Progenitor cell of endocrine pancreas (in vitro differentiated cells): ENCODE measurements at regions not wholly inside any gene's neighbourhood (a gene's known extent, or its start where the extent isn't known, plus 50 kb on each side); places are given as distances from the start of the nearest gene placed in this dataset.

ENCODE experiments used
- DNase-seq: peaks from one replicate; pipeline ENCODE4 v3.0.0; 2021; ENCODE audit warnings: low spot score; ENCODE audit not compliant: unreplicated experiment
- H3K27ac Mint-ChIP-seq: 2 replicates; pipeline ENCODE4 v1.8.0; 2021; ENCODE audit warnings: mild to moderate bottlenecking, moderate library complexity, mixed read lengths
- H3K27me3 Mint-ChIP-seq: 2 replicates; pipeline ENCODE4 v1.8.0; 2021; ENCODE audit warnings: mixed read lengths
- H3K36me3 Mint-ChIP-seq: 2 replicates; pipeline ENCODE4 v1.8.0; 2022; ENCODE audit warnings: mixed read lengths; ENCODE audit not compliant: insufficient read depth
- H3K4me1 Mint-ChIP-seq: 2 replicates; pipeline ENCODE4 v1.8.0; 2021; ENCODE audit warnings: low read depth, mixed read lengths
- H3K4me3 Mint-ChIP-seq: 2 replicates; pipeline ENCODE4 v1.8.0; 2021; ENCODE audit warnings: low read depth, mild to moderate bottlenecking, moderate library complexity, mixed read lengths
- H3K9me3 Mint-ChIP-seq: 2 replicates; pipeline ENCODE4 v1.8.0; 2021; ENCODE audit warnings: low read depth, mixed read lengths
- CTCF ChIP-seq: fragments of 200-600 bp; sonication (generic); IDR thresholded peaks from one replicate; pipeline ENCODE4 v1.5.0; 2021; ENCODE audit warnings: antibody characterized with exemption, mild to moderate bottlenecking; ENCODE audit not compliant: unreplicated experiment

GRCh38 chr21:27300770-27301169, 333.9 kb upstream of the ADAMTS5 start:
- no peak for DNase-seq
- Mint-ChIP-seq H3K4me3 (no peak overlapping the region), H3K27ac (no peak overlapping the region), H3K36me3 (no peaks in the 10 kb centered on the region), H3K27me3 (no peaks in the 10 kb centered on the region), H3K9me3 (peaks cover 7% of the 10 kb centered on the region), H3K4me1 (no peaks in the 10 kb centered on the region)
- no peak for TF ChIP-seq CTCF

GRCh38 chr21:27298465-27298864, 331.6 kb upstream of the ADAMTS5 start:
- no peaks in the 10 kb centered on the region for H3K36me3 Mint-ChIP-seq
- H3K4me1 Mint-ChIP-seq: no peaks in the 10 kb centered on the region
- peaks cover 8% of the 10 kb centered on the region for H3K9me3 Mint-ChIP-seq
- no peak for TF ChIP-seq CTCF
- H3K27ac Mint-ChIP-seq: no peak overlapping the region
- H3K27me3 Mint-ChIP-seq: no peaks in the 10 kb centered on the region
- DNase-seq: no peak
- H3K4me3 Mint-ChIP-seq: no peak overlapping the region

GRCh38 chr21:27293239-27293638, 326.4 kb upstream of the ADAMTS5 start:
- no peak for TF ChIP-seq CTCF
- no peaks in the 10 kb centered on the region for H3K36me3 Mint-ChIP-seq
- no peak overlapping the region for H3K4me3 Mint-ChIP-seq
- H3K27me3 Mint-ChIP-seq: no peaks in the 10 kb centered on the region
- H3K4me1 Mint-ChIP-seq: peaks cover 3% of the 10 kb centered on the region
- H3K9me3 Mint-ChIP-seq: peaks cover 14% of the 10 kb centered on the region
- no peak overlapping the region for H3K27ac Mint-ChIP-seq
- no peak for DNase-seq

- H3K9me3 Mint-ChIP-seq: peaks cover 18% of the 10 kb centered on the region
- no peak overlapping the region for H3K27ac Mint-ChIP-seq
- no peak for TF ChIP-seq CTCF
- H3K4me3 Mint-ChIP-seq: no peak overlapping the region
- no peaks in the 10 kb centered on the region for H3K27me3 Mint-ChIP-seq
- no peak for DNase-seq
- no peaks in the 10 kb centered on the region for H3K36me3 Mint-ChIP-seq
- peaks cover 3% of the 10 kb centered on the region for H3K4me1 Mint-ChIP-seq
Measured at GRCh38 chr21:27292783-27293182, 325.9 kb upstream of the ADAMTS5 start.

- Mint-ChIP-seq H3K4me3 (no peak overlapping the region), H3K36me3 (no peaks in the 10 kb centered on the region), H3K27ac (no peak overlapping the region), H3K4me1 (peaks cover 3% of the 10 kb centered on the region), H3K9me3 (peaks cover 23% of the 10 kb centered on the region), H3K27me3 (no peaks in the 10 kb centered on the region)
- no peak for DNase-seq
- TF ChIP-seq CTCF: no peak
Measured at GRCh38 chr21:27292229-27292628, 325.3 kb upstream of the ADAMTS5 start.
